K562 (cell line): ENCODE measurements at regions not wholly inside any gene's neighbourhood (a gene's known extent, or its start where the extent isn't known, plus 50 kb on each side); places are given as distances from the start of the nearest gene placed in this dataset.

Experiments
- ATAC-seq: fragments of 200-7000 bp; cut with Tn5 transposase; 3 replicates; pipeline ENCODE4 v1.9.1; 2020; ENCODE audit warnings: moderate library complexity
- BruUV-seq: library from RNA; stranded (reverse); fragments of 400-500 nt; replicated peaks from 2 replicates; lab custom pipeline; 2021; lab: Mats Ljungman, UMichigan
- CTCF ChIA-PET: fragments of 300-600 bp; formaldehyde crosslinking; extraction: SDS; loops from one replicate; lab custom pipeline; 2021; ENCODE audit warnings: low intra/inter-chr PET ratio; lab: Yijun Ruan, JAX
- POLR2A ChIA-PET: fragments of 300-600, 350-650 bp; sonication (Branson Sonifier 250); formaldehyde crosslinking; extraction: SDS; loops from one replicate; lab custom pipeline; 2021; ENCODE audit warnings: antibody characterized with exemption, inconsistent platforms; lab: Yijun Ruan, JAX
- DNase-seq, 4 experiments: peaks; one replicate each; pipeline versions ENCODE4 v3.0.0 to v3.0.0-alpha.2; 2011 to 2018; ENCODE audit warnings: low spot score in 3 of 4, mixed read lengths in 3 of 4; ENCODE audit errors: extremely low read depth in 1 of 4
- FAIRE-seq: peaks from 2 replicates; lab custom pipeline; 2011; peaks lifted over from hg19 to GRCh38; lab: Jason Lieb, UNC
- H2AFZ ChIP-seq: 2 replicates; pipeline ENCODE4 v1.6.0; 2011; ENCODE audit warnings: low read depth, low read length, control low read depth, inconsistent platforms
- H3K27ac ChIP-seq: fragments of 200-600 bp; 3 replicates; pipeline ENCODE4 v1.8.0; 2011; ENCODE audit warnings: low read depth, mild to moderate bottlenecking, control low read depth, inconsistent platforms, low read length, moderate library complexity, mixed read lengths; ENCODE audit errors: extremely low read depth
- H3K27me3 ChIP-seq, 2 experiments: fragments of 300-600 bp in 1 of 2; 2 replicates in 1 of 2; 3 replicates in 1 of 2; pipeline versions ENCODE4 v1.6.0 to v1.8.0; 2011; ENCODE audit warnings: inconsistent platforms in 2 of 2, low read length in 2 of 2, mild to moderate bottlenecking in 1 of 2, mixed read lengths in 1 of 2, moderate library complexity in 1 of 2; ENCODE audit not compliant: control insufficient read depth in 2 of 2, insufficient read depth in 2 of 2
- H3K36me3 ChIP-seq: fragments of 300-600 bp; 3 replicates; pipeline ENCODE4 v1.8.0; 2011; ENCODE audit warnings: mild to moderate bottlenecking, low read length, inconsistent platforms; ENCODE audit not compliant: control insufficient read depth, insufficient read depth
- H3K4me1 ChIP-seq, 2 experiments: fragments of 200-600 bp in 1 of 2; replicated peaks in 1 of 2; 2 replicates in 1 of 2; 3 replicates in 1 of 2; pipeline versions ENCODE4 v1.5.1 to v1.8.0; 2011; ENCODE audit warnings: inconsistent platforms in 2 of 2, low read length in 2 of 2, mild to moderate bottlenecking in 1 of 2, mixed read lengths in 1 of 2, moderate library complexity in 1 of 2; ENCODE audit not compliant: control insufficient read depth in 2 of 2, insufficient read depth in 2 of 2
- H3K4me2 ChIP-seq: 2 replicates; pipeline ENCODE4 v1.6.1; 2011; ENCODE audit warnings: low read length, control low read depth, inconsistent platforms, mixed read lengths; ENCODE audit not compliant: insufficient read depth
- H3K4me3 ChIP-seq: fragments of 200-600 bp; sonication (generic), shearing (Covaris generic); 2 replicates; pipeline ENCODE4 v1.5.1; 2016; ENCODE audit warnings: control low read depth, inconsistent platforms
- H3K79me2 ChIP-seq: fragments of 200-600 bp; 3 replicates; pipeline ENCODE4 v1.8.0; 2011; ENCODE audit warnings: low read length, inconsistent platforms; ENCODE audit not compliant: control insufficient read depth, insufficient read depth
- H3K9ac ChIP-seq, 2 experiments: 2 replicates each; pipeline versions ENCODE4 v1.6.0 to v1.6.1; 2011; ENCODE audit warnings: low read depth in 2 of 2, low read length in 2 of 2, control low read depth in 1 of 2, inconsistent platforms in 1 of 2, mild to moderate bottlenecking in 1 of 2, mixed read lengths in 1 of 2; ENCODE audit not compliant: insufficient read depth in 1 of 2
- H3K9me1 ChIP-seq: one replicate; pipeline ENCODE4 v1.6.0; 2011; ENCODE audit warnings: inconsistent platforms, mild to moderate bottlenecking, low read length, moderate library complexity; ENCODE audit not compliant: control insufficient read depth, insufficient read depth
- H3K9me3 ChIP-seq: replicated peaks from 2 replicates; pipeline ENCODE4 v1.5.1; 2011; ENCODE audit warnings: low read depth, low read length, inconsistent platforms; ENCODE audit not compliant: control insufficient read depth, insufficient read depth
- H4K20me1 ChIP-seq: replicated peaks from 2 replicates; pipeline ENCODE4 v1.6.1; 2011; ENCODE audit warnings: low read length, inconsistent platforms, mixed read lengths; ENCODE audit not compliant: control insufficient read depth, insufficient read depth
- CBFA2T2 ChIP-seq: fragments of 450-650 bp; conservative IDR thresholded peaks from 2 replicates; pipeline ENCODE4 v1.6.1; 2017; ENCODE audit warnings: mild to moderate bottlenecking
- HMG20A ChIP-seq: fragments of 450-650 bp; formaldehyde crosslinking; conservative IDR thresholded peaks from 2 replicates; pipeline ENCODE4 v1.4.0; 2020; ENCODE audit warnings: mild to moderate bottlenecking, mixed read lengths
- KLF10 ChIP-seq: fragments of 250-450 bp; sonication (Bioruptor Pico); IDR thresholded peaks from 2 replicates; pipeline ENCODE4 v1.6.1; 2021; ENCODE audit warnings: matching md5 sums
- KLF16 ChIP-seq: IDR thresholded peaks from 2 replicates; pipeline ENCODE4 v1.6.1; 2016; ENCODE audit warnings: antibody characterized with exemption
- NR4A1 ChIP-seq, 2 experiments: fragments of 250-450 bp in 1 of 2; fragments of 450-650 bp in 1 of 2; sonication (Bioruptor Pico) in 1 of 2; IDR thresholded peaks; 2 replicates each; pipeline versions ENCODE4 v1.4.0 to v1.6.1; 2016 to 2020; ENCODE audit warnings: mild to moderate bottlenecking in 2 of 2, missing compliant biosample characterization in 1 of 2, missing genetic modification characterization in 1 of 2, moderate library complexity in 1 of 2
- PHB ChIP-seq: fragments of 250-450 bp; sonication (Bioruptor Pico); IDR thresholded peaks from 2 replicates; pipeline ENCODE4 v1.5.0; 2021
- PHB2 ChIP-seq: fragments of 450-650 bp; IDR thresholded peaks from 2 replicates; pipeline ENCODE4 v1.6.1; 2017; ENCODE audit warnings: low read depth
- POLR2G ChIP-seq: fragments of 200-400 bp; formaldehyde crosslinking; IDR thresholded peaks from 2 replicates; pipeline ENCODE4 v1.6.1; 2017; ENCODE audit warnings: low read depth, mild to moderate bottlenecking, antibody characterized with exemption, low read length, moderate library complexity
- RBBP5 ChIP-seq: fragments of 200-600 bp; sonication (generic); IDR thresholded peaks from 2 replicates; pipeline ENCODE4 v1.6.1; 2012; ENCODE audit warnings: borderline replicate concordance, mild to moderate bottlenecking, low read length, control low read depth, inconsistent platforms; ENCODE audit not compliant: insufficient read depth, poor library complexity, severe bottlenecking
- RBM17 ChIP-seq: fragments of 200-400 bp; formaldehyde crosslinking; IDR thresholded peaks from 2 replicates; pipeline ENCODE4 v1.6.1; 2017; ENCODE audit warnings: low read depth, mild to moderate bottlenecking, low read length, borderline replicate concordance
- RFX7 ChIP-seq: fragments of 250-450 bp; sonication (Bioruptor Pico); IDR thresholded peaks from 2 replicates; pipeline ENCODE4 v1.5.1; 2021; ENCODE audit warnings: mild to moderate bottlenecking
- TFAM ChIP-seq: fragments of 250-450 bp; sonication (Bioruptor Pico); conservative IDR thresholded peaks from 2 replicates; pipeline ENCODE4 v1.5.0; 2021; ENCODE audit warnings: mild to moderate bottlenecking, moderate library complexity
- TOE1 ChIP-seq, 2 experiments: fragments of 450-650 bp in 1 of 2; sonication (generic) in 1 of 2; formaldehyde crosslinking in 1 of 2; IDR thresholded peaks; 2 replicates each; pipeline versions ENCODE4 v1.7.1 to v1.8.0; 2016 to 2022; ENCODE audit warnings: borderline replicate concordance in 2 of 2, mild to moderate bottlenecking in 2 of 2, antibody characterized with exemption in 1 of 2, inconsistent platforms in 1 of 2, low read depth in 1 of 2, missing genetic modification reagents in 1 of 2, moderate library complexity in 1 of 2
- ZFP30 ChIP-seq: fragments of 250-450 bp; sonication (Bioruptor Pico); IDR thresholded peaks from 2 replicates; pipeline ENCODE4 v1.8.0; 2022; ENCODE audit warnings: moderate library complexity, mild to moderate bottlenecking, inconsistent platforms, borderline replicate concordance
- ZKSCAN1 ChIP-seq: fragments of 150-350 bp; IDR thresholded peaks from 2 replicates; pipeline ENCODE4 v1.6.1; 2016; ENCODE audit warnings: low read depth, low read length
- ZNF583 ChIP-seq: fragments of 250-450 bp; sonication (Bioruptor Pico); IDR thresholded peaks from 2 replicates; pipeline ENCODE4 v1.4.0; 2020
- WGBS: fragments of 100-300 bp; shearing (Covaris generic); methylation state at CpG from one replicate; pipeline ENCODE4 v1.1.6; 2016; ENCODE audit warnings: low coverage, mixed read lengths; ENCODE audit not compliant: insufficient coverage; ENCODE audit errors: missing lambda C conversion rate; 5-methylcytosine and 5-hydroxymethylcytosine counted together
- in situ Hi-C: fragments of 300-500 bp; cut with MboI; formaldehyde crosslinking; loops from 4 replicates; pipeline ENCODE4 v1.15.0; 2018; ENCODE audit warnings: inconsistent platforms, mixed read lengths
- intact Hi-C: fragments of 100-400 bp; cut with micrococcal nuclease; formaldehyde crosslinking; loops from 2 replicates; pipeline ENCODE4 v1.14.2; 2022
- TF ChIP-seq, protein P1 (sequence below): sonication (generic); formaldehyde crosslinking; IDR thresholded peaks from 2 replicates; pipeline ENCODE4 v1.8.1; 2023; ENCODE audit warnings: mild to moderate bottlenecking, missing genetic modification reagents, moderate library complexity
- TF ChIP-seq, protein P2 (sequence below): fragments of 450-650 bp; IDR thresholded peaks from 2 replicates; pipeline ENCODE4 v1.6.1; 2014; ENCODE audit warnings: low read depth, mild to moderate bottlenecking, moderate library complexity, borderline replicate concordance
- TF ChIP-seq, protein P3 (sequence below): fragments of 450-650 bp; IDR thresholded peaks from 2 replicates; pipeline ENCODE4 v1.6.1; 2016; ENCODE audit warnings: borderline replicate concordance

DNA sequence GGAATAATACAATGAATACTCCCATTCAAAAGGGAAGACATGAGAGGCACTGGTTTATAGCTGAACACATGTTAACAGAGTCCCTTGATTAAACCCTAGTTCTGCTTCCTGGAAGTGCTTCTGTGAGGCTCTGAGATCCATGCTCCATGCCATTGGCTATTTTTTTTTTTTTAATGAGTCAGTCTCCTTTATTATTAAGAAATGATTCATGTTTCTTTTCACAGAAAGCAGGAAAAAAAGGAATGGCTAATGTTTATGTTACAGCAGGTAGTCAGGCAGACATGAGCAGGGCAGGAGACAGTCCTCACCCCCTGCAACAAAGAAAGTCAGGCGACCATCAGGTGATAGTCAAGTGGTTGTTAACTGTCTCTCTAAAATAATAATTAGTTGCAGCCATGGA, 598.7 kb downstream of the EPHA5 start (continued):
- TF ChIP-seq TFAM (CRISPR knock-in tag) (no peak), RFX7 (CRISPR knock-in tag) (no peak), RBBP5 (no peak), HMG20A (no peak), PHB (no peak)
- TF ChIP-seq, protein P1, sequence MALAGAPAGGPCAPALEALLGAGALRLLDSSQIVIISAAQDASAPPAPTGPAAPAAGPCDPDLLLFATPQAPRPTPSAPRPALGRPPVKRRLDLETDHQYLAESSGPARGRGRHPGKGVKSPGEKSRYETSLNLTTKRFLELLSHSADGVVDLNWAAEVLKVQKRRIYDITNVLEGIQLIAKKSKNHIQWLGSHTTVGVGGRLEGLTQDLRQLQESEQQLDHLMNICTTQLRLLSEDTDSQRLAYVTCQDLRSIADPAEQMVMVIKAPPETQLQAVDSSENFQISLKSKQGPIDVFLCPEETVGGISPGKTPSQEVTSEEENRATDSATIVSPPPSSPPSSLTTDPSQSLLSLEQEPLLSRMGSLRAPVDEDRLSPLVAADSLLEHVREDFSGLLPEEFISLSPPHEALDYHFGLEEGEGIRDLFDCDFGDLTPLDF (CRISPR knock-in tag): no peak

DNA sequence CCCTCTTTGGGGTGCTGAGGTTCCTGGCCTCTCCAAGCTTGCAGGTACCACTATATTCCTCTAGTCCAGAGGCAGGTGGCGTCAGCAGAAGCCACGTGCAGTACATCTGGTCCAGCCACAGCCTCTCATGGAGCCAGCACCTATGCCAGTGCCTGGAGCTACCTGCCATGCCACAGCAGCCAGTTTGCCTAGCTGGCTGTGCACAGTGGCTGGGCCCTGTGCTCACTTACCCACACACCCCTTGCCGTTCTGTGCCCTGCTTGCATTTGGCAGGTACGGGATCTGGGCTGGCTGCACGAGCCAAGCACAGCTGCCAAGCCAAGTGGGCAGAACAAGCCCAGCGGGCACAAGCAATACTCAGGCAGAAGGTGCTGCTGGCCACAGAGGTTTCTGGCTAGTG, 601.1 kb downstream of the EPHA5 start:
- Histone ChIP-seq H3K4me3 (no peak overlapping the region), H3K4me1 (no peaks in the 10 kb centered on the region), H3K36me3 (no peaks in the 10 kb centered on the region), H3K27ac (no peak overlapping the region), H3K79me2 (no peaks in the 10 kb centered on the region), H2AFZ (no peak overlapping the region), H3K9ac (no peak overlapping the region), H4K20me1 (no peaks in the 10 kb centered on the region), H3K9me3 (no peaks in the 10 kb centered on the region), H3K4me2 (no peak overlapping the region), H3K9me1 (no peaks in the 10 kb centered on the region), H3K27me3 (no peaks in the 10 kb centered on the region)
- ChIA-PET CTCF (no interaction called here), POLR2A (no interaction called here)
- FAIRE-seq (no peak), DNase-seq (no peak), ATAC-seq (no peak)
- intact Hi-C loops: no loop called here
- WGBS: 0% methylated on average over 6 of the region's 6 CpGs
- in situ Hi-C loops: no loop called here
- BruUV-seq: no TSS peak
- no peak for TF ChIP-seq POLR2G
- no peak for TF ChIP-seq PHB2
- TF ChIP-seq KLF10 (CRISPR knock-in tag): no peak
- no peak for TF ChIP-seq RBM17
- TF ChIP-seq, protein P2, sequence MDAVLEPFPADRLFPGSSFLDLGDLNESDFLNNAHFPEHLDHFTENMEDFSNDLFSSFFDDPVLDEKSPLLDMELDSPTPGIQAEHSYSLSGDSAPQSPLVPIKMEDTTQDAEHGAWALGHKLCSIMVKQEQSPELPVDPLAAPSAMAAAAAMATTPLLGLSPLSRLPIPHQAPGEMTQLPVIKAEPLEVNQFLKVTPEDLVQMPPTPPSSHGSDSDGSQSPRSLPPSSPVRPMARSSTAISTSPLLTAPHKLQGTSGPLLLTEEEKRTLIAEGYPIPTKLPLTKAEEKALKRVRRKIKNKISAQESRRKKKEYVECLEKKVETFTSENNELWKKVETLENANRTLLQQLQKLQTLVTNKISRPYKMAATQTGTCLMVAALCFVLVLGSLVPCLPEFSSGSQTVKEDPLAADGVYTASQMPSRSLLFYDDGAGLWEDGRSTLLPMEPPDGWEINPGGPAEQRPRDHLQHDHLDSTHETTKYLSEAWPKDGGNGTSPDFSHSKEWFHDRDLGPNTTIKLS: no peak
- TF ChIP-seq, protein P3, sequence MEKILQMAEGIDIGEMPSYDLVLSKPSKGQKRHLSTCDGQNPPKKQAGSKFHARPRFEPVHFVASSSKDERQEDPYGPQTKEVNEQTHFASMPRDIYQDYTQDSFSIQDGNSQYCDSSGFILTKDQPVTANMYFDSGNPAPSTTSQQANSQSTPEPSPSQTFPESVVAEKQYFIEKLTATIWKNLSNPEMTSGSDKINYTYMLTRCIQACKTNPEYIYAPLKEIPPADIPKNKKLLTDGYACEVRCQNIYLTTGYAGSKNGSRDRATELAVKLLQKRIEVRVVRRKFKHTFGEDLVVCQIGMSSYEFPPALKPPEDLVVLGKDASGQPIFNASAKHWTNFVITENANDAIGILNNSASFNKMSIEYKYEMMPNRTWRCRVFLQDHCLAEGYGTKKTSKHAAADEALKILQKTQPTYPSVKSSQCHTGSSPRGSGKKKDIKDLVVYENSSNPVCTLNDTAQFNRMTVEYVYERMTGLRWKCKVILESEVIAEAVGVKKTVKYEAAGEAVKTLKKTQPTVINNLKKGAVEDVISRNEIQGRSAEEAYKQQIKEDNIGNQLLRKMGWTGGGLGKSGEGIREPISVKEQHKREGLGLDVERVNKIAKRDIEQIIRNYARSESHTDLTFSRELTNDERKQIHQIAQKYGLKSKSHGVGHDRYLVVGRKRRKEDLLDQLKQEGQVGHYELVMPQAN: no peak
- no peak for TF ChIP-seq KLF16
- no peak for TF ChIP-seq ZNF583
- no peak for TF ChIP-seq ZFP30 (CRISPR knock-in tag)
- no peak for TF ChIP-seq TOE1 (IDR thresholded peaks at IDR 0.05; ENCODE audit: borderline replicate concordance)
- no peak for TF ChIP-seq TOE1 (CRISPR knock-in tag; IDR thresholded peaks at IDR 0.05; ENCODE audit: borderline replicate concordance, low read depth)
- TF ChIP-seq ZKSCAN1: no peak
- TF ChIP-seq NR4A1 (CRISPR knock-in tag; IDR thresholded peaks at IDR 0.05): no peak
- no peak for TF ChIP-seq NR4A1 (tag; IDR thresholded peaks at IDR 0.05)
- TF ChIP-seq CBFA2T2: no peak
